ENCODE measurements at regions not wholly inside any gene's neighbourhood (a gene's known extent, or its start where the extent isn't known, plus 50 kb on each side); places are given as distances from the start of the nearest gene placed in this dataset.

GRCh38 chr5:3181671-3182070 lies 414.0 kb upstream of the IRX1 start:
- H3K9me3 ChIP-seq (ENCODE audit: control insufficient read depth in 1 of 2, low read length in 2 of 2) = no peaks in the 10 kb centered on the region
- no peaks in the 10 kb centered on the region for H3K36me3 ChIP-seq (ENCODE audit: control insufficient read depth in 1 of 2, insufficient read depth in 2 of 2, low read length in 2 of 2)
- H3K4me3 ChIP-seq (ENCODE audit: low read depth in 1 of 2, low read length in 2 of 2) = no peak overlapping the region
- no peaks in the 10 kb centered on the region for H3K4me1 ChIP-seq (ENCODE audit: control insufficient read depth in 1 of 2, insufficient read depth in 2 of 2, low read length in 2 of 2)
- no peak overlapping the region for H3K27ac ChIP-seq (ENCODE audit: low read depth, low read length)
- H3K27me3 ChIP-seq (ENCODE audit: control insufficient read depth in 1 of 2, insufficient read depth in 2 of 2, low read length in 2 of 2) = no peaks in the 10 kb centered on the region
- H3K9ac ChIP-seq (ENCODE audit: low read depth in 1 of 2, low read length in 2 of 2) = no peak overlapping the region

GRCh38 chr5:3180636-3181035 lies 415.0 kb upstream of the IRX1 start:
- Histone ChIP-seq H3K9me3 (ENCODE audit: control insufficient read depth in 1 of 2, low read length in 2 of 2) (no peaks in the 10 kb centered on the region), H3K36me3 (ENCODE audit: control insufficient read depth in 1 of 2, insufficient read depth in 2 of 2, low read length in 2 of 2) (no peaks in the 10 kb centered on the region), H3K4me3 (ENCODE audit: low read depth in 1 of 2, low read length in 2 of 2) (no peak overlapping the region), H3K27me3 (ENCODE audit: control insufficient read depth in 1 of 2, insufficient read depth in 2 of 2, low read length in 2 of 2) (no peaks in the 10 kb centered on the region), H3K27ac (ENCODE audit: low read depth, low read length) (no peak overlapping the region), H3K4me1 (ENCODE audit: control insufficient read depth in 1 of 2, insufficient read depth in 2 of 2, low read length in 2 of 2) (no peaks in the 10 kb centered on the region), H3K9ac (ENCODE audit: low read depth in 1 of 2, low read length in 2 of 2) (no peak overlapping the region)

- Histone ChIP-seq H3K9me3 (ENCODE audit: control insufficient read depth in 1 of 2, low read length in 2 of 2) (no peaks in the 10 kb centered on the region), H3K27ac (ENCODE audit: low read depth, low read length) (no peak overlapping the region), H3K9ac (ENCODE audit: low read depth in 1 of 2, low read length in 2 of 2) (no peak overlapping the region), H3K27me3 (ENCODE audit: control insufficient read depth in 1 of 2, insufficient read depth in 2 of 2, low read length in 2 of 2) (no peaks in the 10 kb centered on the region), H3K36me3 (ENCODE audit: control insufficient read depth in 1 of 2, insufficient read depth in 2 of 2, low read length in 2 of 2) (no peaks in the 10 kb centered on the region), H3K4me3 (ENCODE audit: low read depth in 1 of 2, low read length in 2 of 2) (no peak overlapping the region), H3K4me1 (ENCODE audit: control insufficient read depth in 1 of 2, insufficient read depth in 2 of 2, low read length in 2 of 2) (no peaks in the 10 kb centered on the region)
Observed at GRCh38 chr5:3179220-3179619, 416.4 kb upstream of the IRX1 start.

DNA sequence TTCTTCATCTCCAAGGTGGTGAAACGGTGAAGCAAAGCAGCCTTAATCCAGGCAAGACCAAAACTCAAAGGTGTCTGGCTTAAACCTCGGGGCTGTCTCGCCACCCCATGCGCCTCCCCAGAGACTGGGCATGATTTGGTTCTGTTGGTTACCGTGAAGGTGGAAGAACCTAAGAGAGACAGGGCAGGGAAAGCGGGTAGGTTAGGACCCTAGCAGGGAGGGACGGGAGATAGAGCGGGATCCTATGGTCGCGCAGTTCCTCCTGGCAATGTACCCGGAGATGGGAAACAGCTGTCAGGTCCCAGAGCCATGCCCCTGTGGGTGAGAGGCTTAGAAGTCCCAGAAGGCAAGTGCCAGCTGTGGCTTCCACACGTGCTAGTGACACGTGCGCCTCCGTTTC lies 418.3 kb upstream of the IRX1 start:
- Histone ChIP-seq H3K4me1 (ENCODE audit: control insufficient read depth in 1 of 2, insufficient read depth in 2 of 2, low read length in 2 of 2) (no peaks in the 10 kb centered on the region), H3K9ac (ENCODE audit: low read depth in 1 of 2, low read length in 2 of 2) (no peak overlapping the region), H3K9me3 (ENCODE audit: control insufficient read depth in 1 of 2, low read length in 2 of 2) (no peaks in the 10 kb centered on the region), H3K27ac (ENCODE audit: low read depth, low read length) (no peak overlapping the region), H3K4me3 (ENCODE audit: low read depth in 1 of 2, low read length in 2 of 2) (no peak overlapping the region), H3K27me3 (ENCODE audit: control insufficient read depth in 1 of 2, insufficient read depth in 2 of 2, low read length in 2 of 2) (no peaks in the 10 kb centered on the region), H3K36me3 (ENCODE audit: control insufficient read depth in 1 of 2, insufficient read depth in 2 of 2, low read length in 2 of 2) (no peaks in the 10 kb centered on the region)

- Histone ChIP-seq H3K9me3 (ENCODE audit: control insufficient read depth in 1 of 2, low read length in 2 of 2) (no peaks in the 10 kb centered on the region), H3K27ac (ENCODE audit: low read depth, low read length) (no peak overlapping the region), H3K4me1 (ENCODE audit: control insufficient read depth in 1 of 2, insufficient read depth in 2 of 2, low read length in 2 of 2) (no peaks in the 10 kb centered on the region), H3K36me3 (ENCODE audit: control insufficient read depth in 1 of 2, insufficient read depth in 2 of 2, low read length in 2 of 2) (no peaks in the 10 kb centered on the region), H3K9ac (ENCODE audit: low read depth in 1 of 2, low read length in 2 of 2) (no peak overlapping the region), H3K27me3 (ENCODE audit: control insufficient read depth in 1 of 2, insufficient read depth in 2 of 2, low read length in 2 of 2) (no peaks in the 10 kb centered on the region), H3K4me3 (ENCODE audit: low read depth in 1 of 2, low read length in 2 of 2) (no peak overlapping the region)
Observed at GRCh38 chr5:3175416-3175815, 420.2 kb upstream of the IRX1 start.

GRCh38 chr5:3167473-3167872 lies 416.0 kb upstream of the IRX2 start:
- no peaks in the 10 kb centered on the region for H3K27me3 ChIP-seq (ENCODE audit: control insufficient read depth in 1 of 2, insufficient read depth in 2 of 2, low read length in 2 of 2)
- no peaks in the 10 kb centered on the region for H3K36me3 ChIP-seq (ENCODE audit: control insufficient read depth in 1 of 2, insufficient read depth in 2 of 2, low read length in 2 of 2)
- H3K9ac ChIP-seq (ENCODE audit: low read depth in 1 of 2, low read length in 2 of 2) = no peak overlapping the region
- no peak overlapping the region for H3K27ac ChIP-seq (ENCODE audit: low read depth, low read length)
- H3K4me1 ChIP-seq (ENCODE audit: control insufficient read depth in 1 of 2, insufficient read depth in 2 of 2, low read length in 2 of 2) = no peaks in the 10 kb centered on the region
- no peak overlapping the region for H3K4me3 ChIP-seq (ENCODE audit: low read depth in 1 of 2, low read length in 2 of 2)
- peaks cover 0 to 6% of the 10 kb centered on the region in 2 donors for H3K9me3 ChIP-seq (ENCODE audit: control insufficient read depth in 1 of 2, low read length in 2 of 2)

GRCh38 chr5:3163626-3164025 lies 412.1 kb upstream of the IRX2 start:
- H3K9me3 ChIP-seq (ENCODE audit: control insufficient read depth in 1 of 2, low read length in 2 of 2) = peaks cover 0 to 6% of the 10 kb centered on the region in 2 donors

DNA sequence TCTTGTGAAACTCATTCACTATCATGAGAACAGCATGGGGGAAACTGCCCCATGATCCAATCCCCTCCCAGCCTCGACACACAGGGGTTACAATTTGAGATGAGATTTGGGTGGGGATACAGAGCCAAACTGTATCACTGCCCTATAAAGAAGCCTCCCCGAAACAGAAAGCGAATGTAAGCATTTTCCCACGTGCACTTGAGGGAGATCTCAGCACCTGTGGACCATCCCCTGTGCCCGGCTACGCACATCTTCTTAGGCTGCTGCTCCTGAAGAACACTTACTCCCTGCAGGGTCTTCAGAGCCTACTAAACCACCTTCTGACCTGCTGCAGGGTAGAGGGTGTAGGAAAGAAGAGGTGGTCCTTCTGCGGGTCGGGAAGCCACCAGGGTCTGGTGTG lies 410.2 kb upstream of the IRX2 start:
- Histone ChIP-seq H3K9me3 (ENCODE audit: control insufficient read depth in 1 of 2, low read length in 2 of 2) (no peaks in the 10 kb centered on the region), H3K4me3 (ENCODE audit: low read depth in 1 of 2, low read length in 2 of 2) (no peak overlapping the region), H3K4me1 (ENCODE audit: control insufficient read depth in 1 of 2, insufficient read depth in 2 of 2, low read length in 2 of 2) (no peaks in the 10 kb centered on the region), H3K27me3 (ENCODE audit: control insufficient read depth in 1 of 2, insufficient read depth in 2 of 2, low read length in 2 of 2) (no peaks in the 10 kb centered on the region), H3K27ac (ENCODE audit: low read depth, low read length) (no peak overlapping the region), H3K9ac (ENCODE audit: low read depth in 1 of 2, low read length in 2 of 2) (no peak overlapping the region), H3K36me3 (ENCODE audit: control insufficient read depth in 1 of 2, insufficient read depth in 2 of 2, low read length in 2 of 2) (no peaks in the 10 kb centered on the region)

More at GRCh38 chr5:3163626-3164025, 412.1 kb upstream of the IRX2 start:
- Histone ChIP-seq H3K4me3 (ENCODE audit: low read depth in 1 of 2, low read length in 2 of 2) (no peak overlapping the region), H3K4me1 (ENCODE audit: control insufficient read depth in 1 of 2, insufficient read depth in 2 of 2, low read length in 2 of 2) (no peaks in the 10 kb centered on the region), H3K36me3 (ENCODE audit: control insufficient read depth in 1 of 2, insufficient read depth in 2 of 2, low read length in 2 of 2) (no peaks in the 10 kb centered on the region), H3K27ac (ENCODE audit: low read depth, low read length) (no peak overlapping the region), H3K9ac (ENCODE audit: low read depth in 1 of 2, low read length in 2 of 2) (no peak overlapping the region), H3K27me3 (ENCODE audit: control insufficient read depth in 1 of 2, insufficient read depth in 2 of 2, low read length in 2 of 2) (no peaks in the 10 kb centered on the region)

DNA sequence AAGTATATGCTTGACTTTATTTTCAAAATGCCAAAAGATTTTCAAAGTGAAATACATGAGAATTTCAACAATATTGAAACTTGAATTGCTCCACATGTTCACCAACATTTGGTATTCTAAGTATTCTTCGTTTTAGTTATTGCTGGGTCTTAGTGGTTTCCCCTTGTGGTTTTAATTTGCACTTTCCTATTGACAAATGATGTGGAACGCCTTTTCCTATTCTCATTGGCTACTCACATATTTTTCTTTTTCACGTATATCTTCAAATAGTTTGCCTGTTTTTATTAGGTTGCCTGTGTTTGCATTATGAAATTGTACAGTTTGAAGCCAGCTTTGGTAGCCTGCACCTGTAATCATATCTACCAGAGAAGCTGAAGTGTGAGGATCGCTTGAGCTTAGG lies 405.7 kb upstream of the IRX2 start:
- Histone ChIP-seq H3K27me3 (ENCODE audit: control insufficient read depth in 1 of 2, insufficient read depth in 2 of 2, low read length in 2 of 2) (no peaks in the 10 kb centered on the region), H3K36me3 (ENCODE audit: control insufficient read depth in 1 of 2, insufficient read depth in 2 of 2, low read length in 2 of 2) (no peaks in the 10 kb centered on the region), H3K4me3 (ENCODE audit: low read depth in 1 of 2, low read length in 2 of 2) (no peak overlapping the region), H3K4me1 (ENCODE audit: control insufficient read depth in 1 of 2, insufficient read depth in 2 of 2, low read length in 2 of 2) (no peaks in the 10 kb centered on the region), H3K27ac (ENCODE audit: low read depth, low read length) (no peak overlapping the region), H3K9me3 (ENCODE audit: control insufficient read depth in 1 of 2, low read length in 2 of 2) (no peaks in the 10 kb centered on the region), H3K9ac (ENCODE audit: low read depth in 1 of 2, low read length in 2 of 2) (no peak overlapping the region)

- Histone ChIP-seq H3K27ac (ENCODE audit: low read depth, low read length) (no peak overlapping the region), H3K36me3 (ENCODE audit: control insufficient read depth in 1 of 2, insufficient read depth in 2 of 2, low read length in 2 of 2) (no peaks in the 10 kb centered on the region), H3K27me3 (ENCODE audit: control insufficient read depth in 1 of 2, insufficient read depth in 2 of 2, low read length in 2 of 2) (no peaks in the 10 kb centered on the region), H3K4me1 (ENCODE audit: control insufficient read depth in 1 of 2, insufficient read depth in 2 of 2, low read length in 2 of 2) (no peaks in the 10 kb centered on the region), H3K4me3 (ENCODE audit: low read depth in 1 of 2, low read length in 2 of 2) (no peak overlapping the region), H3K9me3 (ENCODE audit: control insufficient read depth in 1 of 2, low read length in 2 of 2) (no peaks in the 10 kb centered on the region), H3K9ac (ENCODE audit: low read depth in 1 of 2, low read length in 2 of 2) (no peak overlapping the region)
Observed at GRCh38 chr5:3155717-3156116, 404.2 kb upstream of the IRX2 start.

GRCh38 chr5:3155046-3155445 lies 403.6 kb upstream of the IRX2 start:
- H3K36me3 ChIP-seq (ENCODE audit: control insufficient read depth in 1 of 2, insufficient read depth in 2 of 2, low read length in 2 of 2) = no peaks in the 10 kb centered on the region
- no peak overlapping the region for H3K9ac ChIP-seq (ENCODE audit: low read depth in 1 of 2, low read length in 2 of 2)
- no peaks in the 10 kb centered on the region for H3K9me3 ChIP-seq (ENCODE audit: control insufficient read depth in 1 of 2, low read length in 2 of 2)
- H3K4me3 ChIP-seq (ENCODE audit: low read depth in 1 of 2, low read length in 2 of 2) = no peak overlapping the region
- H3K4me1 ChIP-seq (ENCODE audit: control insufficient read depth in 1 of 2, insufficient read depth in 2 of 2, low read length in 2 of 2) = no peaks in the 10 kb centered on the region
- H3K27me3 ChIP-seq (ENCODE audit: control insufficient read depth in 1 of 2, insufficient read depth in 2 of 2, low read length in 2 of 2) = no peaks in the 10 kb centered on the region
- no peak overlapping the region for H3K27ac ChIP-seq (ENCODE audit: low read depth, low read length)
